D341Med (cell line): ENCODE measurements at regions not wholly inside any gene's neighbourhood (a gene's known extent, or its start where the extent isn't known, plus 50 kb on each side); places are given as distances from the start of the nearest gene placed in this dataset.

Experiments
- DNase-seq: peaks from one replicate; pipeline ENCODE4 v3.0.0; 2012; ENCODE audit warnings: low spot score

DNA sequence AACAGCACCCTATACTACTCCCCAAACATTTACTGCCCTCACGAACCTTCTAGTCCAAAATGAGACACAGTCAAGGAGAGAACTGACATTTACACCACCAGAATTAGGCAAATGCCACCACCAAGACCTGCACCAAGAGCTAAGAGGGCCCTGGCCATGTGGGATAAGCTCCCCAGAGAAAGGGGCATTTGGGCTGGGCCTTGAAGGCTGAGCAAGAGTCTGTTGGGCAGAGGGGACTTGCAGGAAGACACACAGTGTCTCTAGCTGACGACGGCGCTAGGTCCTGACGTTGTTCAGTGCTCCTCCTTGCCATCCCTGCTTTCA is 326.4 kb upstream of the ZMIZ1 start:
- DNase-seq = no peak

DNA sequence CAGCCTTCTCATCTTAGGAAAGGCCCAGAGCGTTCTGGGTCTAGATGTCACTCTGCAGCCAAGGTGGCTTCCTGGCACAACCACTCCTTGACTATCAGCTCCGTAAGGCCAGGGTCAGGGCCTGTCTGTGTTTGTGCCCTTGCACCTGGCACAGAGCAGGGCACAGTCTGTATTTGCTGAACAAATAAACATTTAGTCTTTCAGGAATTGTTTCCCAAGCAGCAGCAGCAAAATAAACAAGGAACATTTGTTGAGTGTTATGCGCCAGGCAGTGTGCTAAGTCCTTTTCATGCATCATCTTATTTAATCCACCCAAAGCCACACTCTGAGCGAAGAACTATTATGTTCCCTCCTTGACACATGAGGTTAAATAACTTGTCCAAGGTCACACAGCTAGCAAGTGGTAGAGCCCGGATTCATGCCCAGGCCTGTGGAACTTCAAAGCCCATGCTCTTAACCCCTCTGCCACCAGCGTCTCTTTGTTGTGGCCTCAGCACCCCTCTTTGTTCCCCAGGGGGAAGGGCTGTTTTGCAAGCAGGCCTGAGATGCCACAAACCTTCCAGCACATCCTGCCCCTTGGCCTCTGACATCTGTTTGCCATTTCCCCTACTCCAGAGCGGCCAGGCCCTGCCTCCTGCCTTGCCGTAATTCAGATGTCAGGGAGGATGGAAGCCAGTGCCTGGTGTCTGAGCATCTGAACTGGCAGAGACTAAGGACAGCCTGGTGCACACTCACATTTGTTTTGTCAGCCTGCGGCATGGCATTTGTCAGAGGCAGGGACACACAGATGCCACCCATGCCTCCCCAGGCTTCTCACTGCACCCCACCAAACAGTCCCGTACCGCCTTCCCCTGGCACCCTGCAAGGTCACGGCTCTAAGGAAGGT is 325.8 kb upstream of the ZMIZ1 start:
- no peak for DNase-seq

DNA sequence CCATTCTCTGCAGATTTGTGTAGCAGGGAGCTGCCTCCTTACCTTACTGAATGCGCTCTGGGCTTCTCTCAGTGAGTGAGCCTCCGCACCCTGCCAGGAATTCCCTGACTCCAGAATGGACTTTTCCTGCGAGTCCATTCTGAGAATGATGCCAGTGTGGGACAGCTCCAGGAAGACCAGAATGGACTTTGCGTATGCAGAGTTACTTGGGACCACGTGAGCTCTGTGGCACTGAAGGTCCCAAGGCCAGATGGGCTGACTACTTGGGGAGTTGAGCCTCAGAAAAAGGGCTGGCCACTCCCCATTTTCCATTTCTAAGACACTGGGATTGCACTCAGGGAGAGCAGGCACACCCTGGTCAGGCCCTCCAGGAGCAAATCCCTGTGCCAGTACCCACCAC is 324.7 kb upstream of the ZMIZ1 start:
- no peak for DNase-seq

DNA sequence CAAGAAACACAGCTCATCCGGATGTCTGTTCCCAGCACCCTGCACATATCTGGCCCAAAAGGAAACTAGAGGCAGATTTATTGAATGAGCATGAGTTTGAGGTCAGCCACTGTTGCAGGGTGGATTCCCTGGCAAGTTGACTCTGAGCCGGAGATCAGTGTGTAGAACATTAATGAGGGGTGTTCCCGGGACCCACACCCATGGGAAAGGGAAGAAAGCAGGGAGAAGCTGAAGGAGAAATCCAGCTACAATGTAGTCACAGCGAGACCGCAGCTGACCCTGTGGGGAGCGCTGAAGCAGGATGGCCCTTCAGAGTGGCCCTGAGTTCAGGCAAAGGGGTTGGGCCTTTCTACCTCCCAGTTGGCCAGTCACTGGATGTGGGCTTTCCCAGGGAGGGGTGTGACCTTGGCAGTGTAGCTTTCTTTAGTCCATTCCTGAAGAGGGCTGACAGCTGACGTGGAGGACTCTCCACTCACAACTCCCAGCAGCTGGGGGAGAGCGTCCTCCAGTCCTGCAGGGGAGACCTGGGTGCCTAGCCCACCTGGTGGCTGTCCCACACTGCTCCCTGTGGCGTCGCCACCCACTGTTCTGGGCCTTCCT is 324.2 kb upstream of the ZMIZ1 start:
- no peak for DNase-seq

DNA sequence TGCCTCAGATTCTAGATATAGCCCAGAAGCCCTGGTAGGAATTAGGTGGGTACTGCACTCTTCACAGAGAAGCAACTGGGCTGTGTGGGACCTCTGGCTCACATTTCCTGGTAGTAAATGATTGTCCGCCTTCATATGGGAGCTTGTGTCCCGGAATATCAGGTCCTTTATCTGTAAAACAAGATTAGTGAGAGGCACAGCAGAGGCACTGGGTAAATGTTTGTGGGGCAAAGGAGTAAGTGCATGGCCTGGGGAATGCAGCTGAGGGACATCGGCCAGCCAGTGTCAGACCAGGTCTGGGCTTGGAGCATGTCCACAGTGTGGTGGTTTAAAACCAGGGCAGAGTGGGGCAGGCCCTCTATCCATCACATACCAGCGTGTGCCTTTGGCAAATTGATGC is 323.3 kb upstream of the ZMIZ1 start:
- no peak for DNase-seq

DNA sequence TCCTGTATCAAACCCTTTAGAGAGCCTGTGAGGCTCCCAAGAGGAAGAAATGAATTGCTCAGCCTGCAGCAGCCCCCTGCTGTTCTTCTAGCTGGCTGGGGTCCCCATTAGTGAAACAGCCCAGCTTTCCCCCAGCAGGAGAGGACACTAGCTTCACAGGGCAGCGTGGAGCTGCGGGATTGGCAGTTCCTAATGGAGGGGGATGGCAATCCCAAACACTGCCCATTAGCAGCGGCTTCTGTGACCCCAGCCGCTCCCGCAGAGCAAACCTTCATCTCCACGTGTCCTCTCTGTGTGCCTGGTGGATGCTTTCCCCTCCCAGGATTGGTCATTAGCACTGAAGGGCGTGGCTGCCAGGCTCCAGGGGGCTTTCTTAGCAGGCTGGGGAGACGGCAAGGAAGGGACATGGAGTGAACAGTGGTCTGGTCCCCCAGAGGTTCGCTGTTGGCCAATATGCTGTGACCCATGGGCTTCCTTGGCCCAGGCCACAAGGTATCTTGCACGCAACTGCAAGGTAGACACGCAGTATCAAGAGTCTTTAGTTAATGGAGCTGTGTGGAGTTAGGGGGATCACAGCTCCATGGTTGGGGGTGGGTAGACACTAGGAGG is 322.5 kb upstream of the ZMIZ1 start:
- no peak for DNase-seq

DNA sequence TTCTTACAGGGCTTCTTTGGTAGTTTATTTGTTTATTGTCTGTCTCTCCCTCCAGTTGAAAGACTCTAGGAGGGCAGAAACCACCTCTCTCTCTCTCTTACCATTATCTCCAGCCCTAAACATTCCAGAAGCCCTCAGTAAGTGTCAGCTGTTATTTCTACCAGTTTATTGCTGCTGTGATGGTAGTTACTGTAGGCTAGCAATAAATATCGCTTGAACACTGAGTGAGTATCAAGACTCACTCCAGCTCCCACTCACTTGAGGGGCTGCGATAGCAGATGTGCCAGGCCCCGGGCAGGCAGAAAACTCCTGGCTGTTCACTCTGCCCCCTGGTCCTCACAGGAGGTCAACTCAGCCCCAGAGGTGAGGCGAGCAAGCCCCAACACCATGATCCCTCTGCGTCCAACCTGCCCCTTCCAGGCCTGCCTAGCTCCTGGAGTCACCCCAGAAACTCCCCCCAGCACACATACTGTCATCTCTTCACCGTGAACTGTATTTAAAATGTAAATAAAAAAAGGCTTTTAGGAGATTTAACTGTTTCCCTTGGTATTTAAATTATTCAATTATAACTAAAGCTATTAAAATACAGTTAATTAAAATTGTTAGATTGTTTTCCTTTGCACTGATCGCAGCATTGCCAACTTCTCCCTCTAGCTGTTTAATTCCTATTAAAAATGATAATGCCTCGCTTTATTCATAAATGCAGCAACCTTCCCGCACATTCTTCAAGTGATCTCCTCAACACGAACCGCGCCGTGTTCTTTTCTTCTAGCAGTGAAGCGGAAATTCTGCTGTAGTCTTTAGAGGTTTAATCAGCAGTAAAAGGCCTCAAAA is 321.1 kb upstream of the ZMIZ1 start:
- DNase-seq = no peak

DNA sequence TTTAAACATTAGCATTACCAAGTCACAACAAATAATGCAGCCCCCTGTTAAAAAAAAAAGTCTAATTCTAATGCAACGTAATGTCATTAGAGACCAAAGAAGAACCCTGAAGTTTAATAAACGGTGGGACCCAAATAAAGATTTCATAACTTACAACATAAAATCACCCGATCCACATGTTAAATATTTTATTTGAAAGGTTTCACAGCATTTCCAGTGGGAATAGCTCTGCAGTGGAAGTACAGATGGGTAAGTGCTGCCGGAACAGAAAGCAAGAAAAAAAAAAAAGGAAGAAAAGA is 320.6 kb upstream of the ZMIZ1 start:
- no peak for DNase-seq

DNA sequence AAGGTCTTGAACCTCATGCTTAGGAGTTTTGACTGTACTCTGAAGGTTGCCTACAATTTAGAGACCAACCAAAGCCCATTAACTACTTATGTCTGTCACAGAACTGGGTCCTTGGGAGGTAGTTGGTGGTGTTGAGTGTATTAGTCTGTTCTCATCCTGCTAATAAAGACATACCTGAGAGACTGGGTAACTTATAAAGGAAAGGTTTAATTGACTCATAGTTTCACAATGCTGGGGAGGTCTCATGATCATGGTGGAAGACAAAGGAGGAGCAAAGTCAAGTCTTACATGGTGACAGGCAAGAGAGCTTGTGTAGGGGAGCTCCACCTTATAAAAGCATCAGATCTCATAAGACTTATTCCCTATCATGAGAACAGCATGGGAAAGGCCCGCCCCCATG is 319.6 kb upstream of the ZMIZ1 start:
- DNase-seq = no peak

DNA sequence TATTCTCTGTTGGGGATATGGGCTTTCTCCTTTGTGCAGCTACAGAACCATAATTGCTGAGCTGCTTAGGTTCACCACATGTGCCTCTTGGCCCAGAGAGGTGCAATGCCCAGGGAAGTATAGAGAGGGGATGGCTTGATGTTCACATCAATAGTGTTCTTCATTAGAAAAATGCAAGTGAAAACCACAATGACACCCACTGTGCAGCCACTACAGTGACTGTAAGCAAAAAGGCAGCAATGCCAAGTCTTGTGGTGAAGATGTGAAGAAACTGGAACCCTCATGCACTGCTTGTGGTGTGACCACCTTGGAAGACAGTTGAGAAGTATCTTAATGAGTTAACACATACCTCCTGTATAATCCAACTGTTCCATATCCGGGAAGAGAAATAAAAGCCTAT is 318.9 kb upstream of the ZMIZ1 start:
- no peak for DNase-seq

DNA sequence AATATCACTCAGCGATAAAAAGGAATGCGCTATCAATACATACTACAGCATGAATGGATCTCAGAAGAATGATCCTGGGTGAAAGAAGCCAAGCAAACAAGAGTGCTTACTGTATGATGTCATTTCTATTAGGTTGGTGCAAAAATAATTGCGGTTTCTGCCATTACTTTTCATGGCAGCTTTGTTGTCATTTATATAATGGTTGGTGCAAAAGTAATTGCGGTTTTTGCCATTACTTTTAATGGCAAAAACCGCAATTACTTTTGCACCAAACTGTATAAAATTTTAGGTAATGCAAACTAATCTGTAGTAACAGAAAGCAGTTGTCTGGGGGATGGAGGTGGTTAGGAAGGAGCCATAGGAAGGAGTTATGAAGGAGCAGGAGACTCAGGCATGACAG is 318.3 kb upstream of the ZMIZ1 start:
- no peak for DNase-seq

DNA sequence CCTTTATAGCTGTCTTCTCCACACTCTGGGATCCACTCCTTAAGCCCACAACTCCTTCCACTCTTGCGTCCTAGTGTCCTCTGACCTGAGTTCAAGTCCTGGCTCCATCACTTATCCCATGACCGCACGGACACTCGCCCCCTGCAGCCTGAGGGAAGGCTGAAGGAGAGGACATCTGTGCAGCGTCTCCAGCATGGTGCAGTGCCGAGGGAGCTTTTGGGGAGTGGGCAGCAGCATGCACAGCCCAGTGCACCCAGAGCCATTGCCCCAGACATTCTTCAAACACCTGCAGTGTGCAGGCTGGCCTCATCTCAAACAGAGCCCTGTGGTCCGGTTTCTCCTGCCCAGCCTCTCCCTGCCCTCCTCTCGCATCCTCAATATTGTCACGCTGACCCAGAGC is 317.1 kb upstream of the ZMIZ1 start:
- DNase-seq = no peak

DNA sequence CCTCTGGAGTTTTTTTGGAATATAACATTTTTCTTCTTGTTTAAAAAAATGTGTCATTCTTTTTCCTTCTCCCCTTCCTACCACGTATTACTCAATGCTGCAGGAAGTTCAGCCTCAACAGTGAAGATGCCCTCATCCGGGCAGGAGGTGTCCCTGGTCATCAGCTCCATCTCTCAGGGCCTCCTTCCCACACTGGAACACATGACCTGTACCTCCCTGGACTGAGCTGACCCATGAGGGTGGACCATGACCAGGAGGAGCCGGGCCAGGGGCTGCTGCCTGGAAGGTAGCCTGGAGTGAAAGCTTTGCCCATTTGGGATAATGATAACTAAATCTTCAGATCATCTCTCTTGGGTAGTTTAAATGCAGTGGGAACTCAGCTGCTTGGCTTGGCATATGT is 316.5 kb upstream of the ZMIZ1 start:
- DNase-seq = no peak

DNA sequence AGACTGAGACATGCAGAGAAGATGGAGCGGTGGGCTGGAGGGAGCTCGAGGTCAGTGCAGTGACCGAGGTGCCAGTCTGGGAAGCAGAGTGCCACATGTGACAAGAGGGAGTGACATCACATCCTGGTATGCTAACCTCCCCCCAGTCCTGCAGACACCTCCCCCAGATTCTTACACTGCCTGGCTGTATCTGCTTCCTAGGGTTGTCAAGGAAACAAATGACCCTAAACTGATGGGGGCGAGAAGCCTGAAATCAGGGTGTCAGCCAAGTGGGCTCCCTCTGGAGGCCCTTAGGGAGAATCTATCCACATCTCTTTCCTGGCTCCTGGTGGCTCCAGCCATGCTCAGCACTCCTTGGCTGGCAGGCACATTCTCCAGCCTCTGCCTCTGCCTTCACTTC is 316.1 kb upstream of the ZMIZ1 start:
- no peak for DNase-seq

DNA sequence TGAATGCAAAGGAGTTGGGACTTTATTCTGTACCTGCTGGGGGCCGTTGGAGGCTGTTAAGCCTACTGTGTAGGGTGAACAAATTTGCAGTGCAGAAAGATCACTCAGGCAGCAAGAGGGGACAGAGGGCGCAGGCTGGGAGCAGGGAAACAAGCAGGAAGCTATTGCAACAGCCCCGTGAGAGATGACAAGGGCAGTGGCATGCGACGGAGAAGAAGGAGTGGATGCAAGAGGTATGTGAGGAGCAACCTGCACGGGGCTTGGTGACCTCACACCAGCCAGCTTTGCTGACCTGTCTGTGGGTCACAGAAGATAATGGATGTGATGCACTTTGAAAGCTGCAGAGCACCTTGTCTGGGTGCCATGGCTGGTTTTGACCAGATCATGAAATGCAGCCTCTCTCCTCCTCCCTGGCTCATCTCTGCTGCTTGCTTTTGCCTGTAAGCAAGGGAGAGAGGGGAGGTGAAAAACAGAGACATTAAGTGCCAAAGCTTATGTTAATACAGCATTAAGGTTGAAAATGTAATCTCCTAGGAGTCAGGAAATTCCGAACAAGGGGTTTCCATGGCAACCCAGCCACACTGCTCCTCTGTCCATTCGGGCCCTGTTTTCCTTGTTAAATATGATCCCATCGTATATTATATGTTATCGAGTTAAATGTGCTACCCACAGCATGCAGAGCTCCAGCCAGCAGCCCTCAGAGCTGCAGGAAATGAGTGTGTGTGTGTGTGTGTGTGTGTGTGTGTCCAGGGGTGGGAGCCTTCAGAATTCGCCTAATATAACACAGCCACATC is 314.3 kb upstream of the ZMIZ1 start:
- DNase-seq = no peak

DNA sequence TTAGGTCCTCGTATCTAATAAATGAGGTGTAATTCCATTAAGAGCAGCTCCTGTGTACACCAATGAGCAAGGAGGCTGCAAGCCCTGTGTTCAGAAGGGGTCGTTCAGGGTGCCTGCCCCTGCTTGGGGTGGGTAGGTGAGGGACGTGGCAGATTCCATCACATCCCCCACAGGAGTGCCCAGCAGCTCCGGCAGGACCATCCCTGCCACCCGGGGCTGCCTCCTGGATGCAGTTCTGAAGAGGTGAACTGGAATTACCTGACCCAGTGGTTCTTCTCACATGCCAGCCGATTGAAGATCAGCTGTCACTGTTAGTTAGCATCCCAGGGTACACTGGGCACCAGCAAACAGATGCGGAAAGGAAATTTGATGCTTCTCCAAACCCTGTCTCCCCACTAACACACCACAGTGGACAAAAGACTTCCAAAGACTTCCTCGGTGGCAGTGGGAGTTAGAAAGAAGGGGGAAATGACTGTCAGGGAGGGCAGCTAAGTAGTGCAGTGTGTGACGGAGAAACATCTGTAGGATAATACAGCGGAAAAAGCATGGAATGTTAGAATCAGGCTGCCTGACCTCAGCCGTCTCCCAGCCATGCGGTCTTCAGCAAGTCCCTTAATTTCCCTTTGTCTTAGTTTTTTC is 313.6 kb upstream of the ZMIZ1 start:
- DNase-seq = no peak

DNA sequence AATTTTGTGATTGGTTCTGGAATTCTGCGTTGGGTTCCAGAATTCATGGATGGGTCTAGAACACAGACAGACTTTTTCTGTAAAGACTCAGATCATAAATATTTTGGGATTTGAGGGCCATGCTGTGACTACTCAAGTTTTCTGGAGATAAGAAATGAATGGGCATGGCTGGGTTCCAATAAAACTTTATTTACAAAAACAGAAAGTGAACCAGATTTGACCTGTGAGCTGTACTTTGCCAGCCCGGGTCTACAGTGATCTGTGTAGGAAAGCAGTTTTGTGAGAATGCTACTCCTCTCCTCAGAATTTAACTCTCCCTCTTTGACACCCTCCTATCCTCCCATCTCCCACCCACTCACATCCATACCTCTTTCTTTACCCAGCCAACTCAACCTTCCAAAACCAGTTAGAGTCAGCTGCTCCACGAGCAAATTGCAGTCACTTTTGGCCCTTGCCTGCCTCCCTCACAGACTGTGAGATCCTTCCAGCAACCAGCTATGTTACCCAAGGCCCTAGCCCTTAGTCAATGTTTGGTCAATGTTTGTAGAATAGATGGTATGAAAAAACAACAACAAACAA is 312.8 kb upstream of the ZMIZ1 start:
- no peak for DNase-seq

DNA sequence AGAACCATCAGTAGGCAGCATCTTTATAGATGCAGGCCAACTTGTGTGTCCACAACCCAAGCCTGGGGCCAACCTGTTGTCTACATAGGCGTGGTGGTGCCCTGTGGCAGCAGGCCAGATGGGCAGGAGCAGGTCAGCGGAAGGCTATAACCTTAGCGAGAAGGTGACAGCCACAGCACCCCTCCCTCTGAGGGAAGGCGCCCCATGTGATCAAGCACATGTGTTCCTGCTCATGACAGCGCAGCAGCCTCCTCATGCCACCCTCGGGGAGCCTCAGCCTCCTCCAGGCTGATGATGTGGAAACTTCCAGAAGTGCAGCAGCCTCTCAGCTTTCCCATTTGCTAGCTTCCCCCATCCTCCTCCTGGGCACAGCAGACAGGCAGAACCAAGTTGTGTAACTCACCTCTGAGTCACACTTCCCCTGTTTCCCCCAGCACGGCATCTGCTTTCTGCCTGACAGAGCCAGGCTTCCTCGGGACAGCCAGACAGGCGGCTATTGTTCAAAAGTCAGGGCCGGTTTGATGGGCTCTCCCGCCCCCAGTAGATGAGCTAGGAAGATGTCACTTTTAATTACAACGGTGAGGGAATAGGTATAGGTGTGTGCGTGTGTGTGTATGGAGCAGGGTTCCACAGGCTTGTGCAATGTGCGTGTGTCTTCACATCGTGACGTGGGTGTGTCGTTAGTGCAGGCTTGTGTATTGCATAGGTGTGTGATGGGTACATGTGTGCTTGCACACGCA is 312.0 kb upstream of the ZMIZ1 start:
- DNase-seq = no peak

DNA sequence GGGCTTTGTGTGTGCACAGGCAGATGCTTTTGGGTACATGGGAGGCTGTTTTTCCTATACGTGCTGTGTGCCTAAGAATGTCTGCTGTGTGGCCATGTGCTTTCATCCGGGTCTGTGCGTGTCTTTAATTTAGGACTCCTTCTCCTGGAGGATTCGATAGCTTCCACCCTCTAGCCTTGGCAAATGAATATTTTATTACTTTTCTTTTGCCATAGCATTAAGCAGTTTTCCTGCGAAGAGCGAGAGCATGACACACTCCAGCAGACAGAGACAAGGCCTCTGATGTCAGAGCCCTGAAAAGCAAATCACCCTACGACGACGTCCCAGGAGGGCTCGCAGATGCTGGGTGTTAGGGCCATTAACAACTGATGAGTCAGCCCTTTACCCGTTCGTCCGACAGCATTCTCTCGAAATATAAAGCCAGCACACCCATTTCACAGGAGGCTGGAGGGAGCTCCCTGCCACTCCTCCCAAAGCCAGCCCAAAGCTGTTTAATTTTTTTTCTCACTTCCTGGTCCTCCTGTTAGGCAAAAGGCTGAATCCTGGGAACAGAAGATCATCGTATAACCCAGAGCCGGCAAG is 311.3 kb upstream of the ZMIZ1 start:
- DNase-seq = no peak

DNA sequence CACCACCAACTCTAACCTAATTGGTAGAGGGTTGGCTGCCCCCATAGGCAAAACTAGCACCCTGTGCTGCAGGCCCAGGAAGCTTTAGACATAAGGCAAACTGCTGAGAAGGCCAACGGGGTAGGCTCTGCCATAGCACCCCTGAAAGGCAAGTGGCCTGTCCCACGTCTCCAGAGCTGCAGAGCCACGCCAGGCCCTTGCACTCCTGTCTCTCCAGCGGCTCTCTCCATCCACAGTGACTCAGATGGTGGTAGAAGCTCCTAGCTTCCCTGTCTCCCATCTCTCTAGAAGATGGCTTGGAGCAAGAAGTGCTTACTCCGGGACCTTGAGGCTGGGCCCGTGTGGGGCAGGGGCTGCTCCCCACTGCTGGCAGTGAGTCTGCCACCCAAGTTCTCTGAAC is 310.6 kb upstream of the ZMIZ1 start:
- DNase-seq = no peak
